Colonic mucosa (tissue), 4 donors: ENCODE measurements at regions not wholly inside any gene's neighbourhood (a gene's known extent, or its start where the extent isn't known, plus 50 kb on each side); places are given as distances from the start of the nearest gene placed in this dataset.

Experiments
- DNase-seq: peaks from one replicate; pipeline ENCODE4 v3.0.0-alpha.2; 2020
- H3K27ac ChIP-seq: fragments of 200-600 bp; one replicate; pipeline ENCODE4 v1.8.0; 2021
- H3K27me3 ChIP-seq: fragments of 200-600 bp; one replicate; pipeline ENCODE4 v1.8.0; 2021
- H3K36me3 ChIP-seq: fragments of 200-600 bp; one replicate; pipeline ENCODE4 v1.8.0; 2021
- H3K4me1 ChIP-seq: fragments of 200-600 bp; one replicate; pipeline ENCODE4 v1.8.0; 2021; ENCODE audit warnings: mild to moderate bottlenecking
- H3K4me3 ChIP-seq: fragments of 200-600 bp; one replicate; pipeline ENCODE4 v1.8.0; 2021
- H3K9ac ChIP-seq, 2 donors: one replicate each; pipeline ENCODE4 v1.7.0; 2013; ENCODE audit warnings: control low read depth in 2 of 2, low read depth in 2 of 2, low read length in 2 of 2
- H3K9me3 ChIP-seq: fragments of 200-600 bp; one replicate; pipeline ENCODE4 v1.8.0; 2021
- intact Hi-C: fragments of 100-400 bp; cut with DNase I; formaldehyde crosslinking; loops from one replicate; pipeline ENCODE4 v1.14.1; 2022
- TF ChIP-seq, protein P1 (sequence below): fragments of 200-600 bp; IDR thresholded peaks from one replicate; pipeline ENCODE4 v1.8.0; 2022; ENCODE audit warnings: antibody characterized with exemption, mild to moderate bottlenecking
- donor health status: healthy.
- donor health status: DM: no; HTN: no; CAD: no.
- donor health status: DM: no; HTN: no; CAD: no.

DNA sequence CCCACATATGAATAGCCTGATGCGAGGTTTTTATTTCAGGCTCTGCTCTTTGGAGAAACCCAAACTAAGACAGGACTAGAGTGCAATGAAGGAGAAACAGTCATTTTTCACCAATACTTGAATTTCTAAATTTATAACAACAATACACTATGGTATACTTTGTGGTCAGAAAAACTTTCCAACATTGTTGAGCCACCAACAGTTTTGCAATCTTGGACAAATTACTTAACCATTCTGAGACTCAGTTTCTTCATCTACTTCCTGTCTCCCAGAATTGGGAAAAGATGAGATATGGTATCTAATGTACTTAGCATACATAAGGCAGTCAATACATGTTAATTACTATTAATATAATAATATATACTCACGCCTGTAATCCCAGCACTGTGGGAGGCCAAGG lies 519.8 kb upstream of the PLXNA2 start:
- Histone ChIP-seq H3K27ac (no peak overlapping the region), H3K4me3 (no peak overlapping the region), H3K27me3 (no peaks in the 10 kb centered on the region), H3K9me3 (no peaks in the 10 kb centered on the region), H3K36me3 (no peaks in the 10 kb centered on the region), H3K4me1 (no peaks in the 10 kb centered on the region), H3K9ac (no peak overlapping the region)
- intact Hi-C loops, result no loop called here
- TF ChIP-seq, protein P1, sequence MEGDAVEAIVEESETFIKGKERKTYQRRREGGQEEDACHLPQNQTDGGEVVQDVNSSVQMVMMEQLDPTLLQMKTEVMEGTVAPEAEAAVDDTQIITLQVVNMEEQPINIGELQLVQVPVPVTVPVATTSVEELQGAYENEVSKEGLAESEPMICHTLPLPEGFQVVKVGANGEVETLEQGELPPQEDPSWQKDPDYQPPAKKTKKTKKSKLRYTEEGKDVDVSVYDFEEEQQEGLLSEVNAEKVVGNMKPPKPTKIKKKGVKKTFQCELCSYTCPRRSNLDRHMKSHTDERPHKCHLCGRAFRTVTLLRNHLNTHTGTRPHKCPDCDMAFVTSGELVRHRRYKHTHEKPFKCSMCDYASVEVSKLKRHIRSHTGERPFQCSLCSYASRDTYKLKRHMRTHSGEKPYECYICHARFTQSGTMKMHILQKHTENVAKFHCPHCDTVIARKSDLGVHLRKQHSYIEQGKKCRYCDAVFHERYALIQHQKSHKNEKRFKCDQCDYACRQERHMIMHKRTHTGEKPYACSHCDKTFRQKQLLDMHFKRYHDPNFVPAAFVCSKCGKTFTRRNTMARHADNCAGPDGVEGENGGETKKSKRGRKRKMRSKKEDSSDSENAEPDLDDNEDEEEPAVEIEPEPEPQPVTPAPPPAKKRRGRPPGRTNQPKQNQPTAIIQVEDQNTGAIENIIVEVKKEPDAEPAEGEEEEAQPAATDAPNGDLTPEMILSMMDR, result no peak
- no peak for DNase-seq

DNA sequence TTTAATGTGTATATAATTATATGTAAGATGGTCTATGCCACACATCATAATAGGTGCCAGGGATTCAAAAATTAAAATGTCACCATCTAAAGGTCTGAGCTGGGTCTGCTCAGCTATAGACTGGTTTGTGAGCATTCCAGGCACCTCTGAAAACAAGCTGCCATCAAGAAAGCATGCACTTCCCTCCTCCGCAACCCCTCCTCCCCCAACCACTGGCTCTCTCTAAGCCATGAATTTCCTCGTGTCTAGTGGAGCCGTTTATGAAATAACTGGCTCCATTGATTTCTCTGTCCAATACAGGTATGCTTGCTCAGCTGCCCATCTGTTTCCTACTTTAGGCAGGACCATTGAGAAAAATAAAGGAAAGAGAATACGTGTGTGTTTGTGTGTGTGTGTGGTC lies 522.6 kb upstream of the PLXNA2 start:
- Histone ChIP-seq H3K4me1 (no peaks in the 10 kb centered on the region), H3K27ac (no peak overlapping the region), H3K27me3 (no peaks in the 10 kb centered on the region), H3K9ac (no peak overlapping the region), H3K9me3 (no peaks in the 10 kb centered on the region), H3K4me3 (no peak overlapping the region), H3K36me3 (no peaks in the 10 kb centered on the region)
- intact Hi-C loops, result no loop called here
- no peak for DNase-seq
- TF ChIP-seq, protein P1, result no peak

DNA sequence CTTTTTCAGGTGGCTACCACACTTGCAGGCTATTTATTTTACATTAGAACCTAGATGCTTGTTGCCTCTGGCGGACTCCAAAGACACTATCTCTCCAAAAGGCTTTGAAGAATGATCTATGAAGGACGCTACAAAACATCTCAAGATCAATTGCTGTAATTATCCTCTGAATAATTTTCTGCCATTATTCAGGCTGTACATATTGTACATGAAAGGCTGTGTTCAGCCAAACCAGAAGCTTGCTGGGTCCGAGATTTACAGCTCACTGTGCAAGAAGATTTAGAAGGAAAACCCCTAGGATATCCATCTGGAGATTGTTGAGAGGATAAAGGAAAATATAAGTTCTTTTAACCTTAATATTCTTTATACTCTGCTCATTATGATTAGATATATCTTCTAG lies 523.6 kb upstream of the PLXNA2 start:
- intact Hi-C loops, result no loop called here
- Histone ChIP-seq H3K9ac (no peak overlapping the region), H3K27ac (no peak overlapping the region), H3K27me3 (no peaks in the 10 kb centered on the region), H3K9me3 (no peaks in the 10 kb centered on the region), H3K4me1 (no peaks in the 10 kb centered on the region), H3K36me3 (no peaks in the 10 kb centered on the region), H3K4me3 (no peak overlapping the region)
- DNase-seq, result no peak
- TF ChIP-seq, protein P1, result no peak

DNA sequence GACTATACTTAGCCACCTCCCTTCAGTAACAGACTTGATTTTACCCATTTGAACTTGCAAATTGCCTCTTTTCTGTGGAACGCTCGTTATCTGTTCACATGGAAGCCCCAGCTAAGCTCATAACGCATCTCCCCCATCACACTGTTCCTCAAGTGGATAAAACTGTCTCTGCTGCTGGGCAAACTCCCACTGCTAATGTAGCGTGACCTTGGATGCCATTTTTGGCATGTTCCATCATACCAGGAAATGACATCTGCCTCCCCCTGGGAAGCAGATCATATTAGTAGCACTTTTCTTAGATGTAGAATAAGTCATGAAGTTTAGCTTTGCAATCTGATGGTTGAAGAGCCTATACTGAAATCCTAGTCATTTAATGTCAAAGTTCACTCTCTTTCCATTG lies 528.7 kb upstream of the PLXNA2 start:
- TF ChIP-seq, protein P1, result no peak
- Histone ChIP-seq H3K4me1 (no peaks in the 10 kb centered on the region), H3K36me3 (no peaks in the 10 kb centered on the region)

DNA sequence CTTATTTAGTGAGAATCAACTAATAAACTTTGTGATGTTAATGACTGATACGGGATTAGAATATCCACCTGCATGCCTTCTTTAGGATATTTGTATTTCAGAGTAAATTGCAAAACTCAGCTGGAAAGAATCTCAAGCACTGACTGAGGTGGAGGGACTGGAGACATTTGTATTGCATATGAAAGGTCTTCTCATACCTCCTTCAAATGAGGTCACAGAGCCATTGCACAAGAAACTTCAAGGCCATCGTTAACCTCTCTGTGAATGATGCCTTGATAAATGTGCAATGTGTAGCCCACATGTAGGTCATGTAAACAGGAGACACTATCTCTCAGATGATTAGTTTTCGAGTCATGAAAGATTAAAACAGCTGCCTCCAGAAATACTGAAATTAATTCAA lies 531.7 kb upstream of the PLXNA2 start:
- intact Hi-C loops, result loop anchor here (10.0 kb wide), 1 partner anchor 61 kb away; no protein-coding TSS in a partner anchor
- Histone ChIP-seq H3K9ac (no peak overlapping the region), H3K9me3 (no peaks in the 10 kb centered on the region), H3K4me3 (no peak overlapping the region), H3K4me1 (no peaks in the 10 kb centered on the region), H3K36me3 (no peaks in the 10 kb centered on the region), H3K27me3 (no peaks in the 10 kb centered on the region), H3K27ac (no peak overlapping the region)
- TF ChIP-seq, protein P1, result no peak
- DNase-seq, result no peak

More for the DNA sequence above, 528.7 kb upstream of the PLXNA2 start:
- Histone ChIP-seq H3K4me3 (no peak overlapping the region), H3K27me3 (no peaks in the 10 kb centered on the region), H3K27ac (no peak overlapping the region), H3K9me3 (no peaks in the 10 kb centered on the region), H3K9ac (no peak overlapping the region)
- no peak for DNase-seq
- intact Hi-C loops, result loop anchor here (10.0 kb wide), 1 partner anchor 58 kb away; no protein-coding TSS in a partner anchor
